AG08395 (cell line): ENCODE measurements at regions not wholly inside any gene's neighbourhood (a gene's known extent, or its start where the extent isn't known, plus 50 kb on each side); places are given as distances from the start of the nearest gene placed in this dataset.

Experiments used
- DNase-seq: peaks from one replicate; pipeline ENCODE4 v3.0.0; 2012; ENCODE audit warnings: mixed read lengths, low spot score

- DNase-seq, result no peak
Observed at GRCh38 chr7:22911889-22912288, 89.2 kb upstream of the TOMM7 start.

DNA sequence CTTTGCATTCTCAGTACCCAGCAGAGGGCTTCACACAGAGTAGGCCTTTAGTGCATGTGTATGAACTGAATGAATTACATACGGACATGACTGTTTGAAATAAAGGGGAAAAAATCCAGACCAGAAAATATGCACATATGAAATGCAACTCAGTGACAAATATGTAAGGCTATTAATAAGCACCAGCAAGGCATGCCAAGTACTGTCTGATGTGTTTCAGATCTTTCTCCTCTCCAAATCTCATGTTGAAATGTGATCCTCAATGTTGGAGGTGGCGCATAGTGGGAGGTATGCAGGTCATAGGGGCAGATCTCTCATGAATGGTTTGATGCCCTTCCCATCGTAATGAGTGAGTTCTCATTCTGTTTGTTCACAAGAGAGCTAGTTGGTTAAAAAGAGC lies 87.3 kb upstream of the TOMM7 start:
- DNase-seq, result no peak

DNA sequence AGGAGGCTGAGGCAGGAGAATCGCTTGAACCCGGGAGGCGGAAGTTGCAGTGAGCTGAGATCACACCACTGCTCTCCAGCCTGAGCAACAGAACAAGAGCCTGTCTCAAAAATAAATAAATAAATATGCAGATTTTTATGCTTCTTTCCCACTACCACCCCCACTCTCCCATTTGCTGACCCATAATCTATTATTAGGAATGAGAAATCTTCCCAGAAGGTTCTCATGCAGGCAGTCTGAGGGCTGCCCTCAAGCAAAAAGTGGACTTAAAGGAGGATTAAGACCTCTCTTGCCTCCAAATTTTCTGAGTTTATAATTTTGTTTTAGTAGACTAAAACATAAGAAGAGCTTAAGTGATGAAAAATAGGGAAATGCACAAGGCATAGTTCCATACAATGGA lies 85.2 kb upstream of the TOMM7 start:
- DNase-seq, result no peak

DNA sequence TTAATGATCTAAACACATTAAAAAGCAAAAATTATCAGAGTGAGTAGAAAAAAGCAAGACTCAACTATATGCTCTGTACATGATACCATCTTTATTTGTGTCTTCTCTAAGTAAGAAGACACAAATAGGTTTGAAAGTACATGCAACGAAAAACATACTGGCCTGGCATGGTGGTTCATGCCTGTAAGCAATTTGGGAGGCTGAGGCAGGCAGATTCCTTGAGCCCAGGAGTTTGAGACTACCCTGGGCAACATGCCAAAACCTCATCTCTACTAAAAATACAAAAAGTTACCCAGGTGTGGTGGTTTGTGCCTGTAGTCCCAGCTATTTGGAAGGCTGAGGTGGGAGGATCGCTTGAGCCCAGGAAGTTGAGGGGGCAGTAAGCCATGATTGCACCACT lies 78.1 kb upstream of the TOMM7 start:
- no peak for DNase-seq

GRCh38 chr7:22900101-22900500 lies 77.5 kb upstream of the TOMM7 start:
- no peak for DNase-seq

GRCh38 chr7:22896917-22897316 lies 74.3 kb upstream of the TOMM7 start:
- DNase-seq, result no peak

DNA sequence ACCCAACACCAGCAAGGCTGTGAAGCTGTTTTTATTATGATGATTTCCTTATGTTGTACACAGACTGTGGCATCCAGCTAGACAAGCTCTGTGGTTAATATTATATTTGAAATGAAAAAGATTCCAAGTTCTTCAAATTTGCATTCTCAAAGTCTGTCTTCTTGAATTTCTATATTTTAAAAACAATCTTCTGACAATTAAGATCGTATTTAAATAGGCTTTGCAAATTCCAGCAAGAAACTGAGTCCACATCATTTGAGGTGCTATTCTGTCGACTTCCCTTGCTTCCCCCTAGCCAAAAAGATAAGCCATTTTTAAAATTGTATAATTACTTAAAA lies 73.1 kb upstream of the TOMM7 start:
- no peak for DNase-seq

GRCh38 chr7:22895140-22895827 lies 72.6 kb upstream of the TOMM7 start:
- peak; percentile 41 for DNase-seq

DNA sequence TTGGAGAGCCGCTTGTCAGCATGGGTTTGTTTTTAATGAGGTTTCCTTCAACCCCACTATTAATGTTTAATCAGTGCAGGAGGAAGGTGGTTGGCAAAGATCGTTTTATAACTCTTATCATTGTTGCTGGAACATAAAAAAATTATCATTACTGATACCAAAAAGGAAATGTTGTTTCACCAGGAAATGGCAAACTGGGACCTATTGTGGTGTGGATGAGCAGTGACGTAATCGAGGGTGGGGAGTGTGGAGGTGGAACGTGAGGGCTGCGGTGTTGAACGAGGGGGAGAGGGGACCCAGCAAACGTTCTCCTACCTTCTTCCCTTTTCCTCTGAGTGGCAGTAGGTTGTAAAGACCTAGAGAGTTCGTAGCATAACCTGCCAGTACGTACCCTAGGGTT lies 71.9 kb upstream of the TOMM7 start:
- DNase-seq, result no peak

DNA sequence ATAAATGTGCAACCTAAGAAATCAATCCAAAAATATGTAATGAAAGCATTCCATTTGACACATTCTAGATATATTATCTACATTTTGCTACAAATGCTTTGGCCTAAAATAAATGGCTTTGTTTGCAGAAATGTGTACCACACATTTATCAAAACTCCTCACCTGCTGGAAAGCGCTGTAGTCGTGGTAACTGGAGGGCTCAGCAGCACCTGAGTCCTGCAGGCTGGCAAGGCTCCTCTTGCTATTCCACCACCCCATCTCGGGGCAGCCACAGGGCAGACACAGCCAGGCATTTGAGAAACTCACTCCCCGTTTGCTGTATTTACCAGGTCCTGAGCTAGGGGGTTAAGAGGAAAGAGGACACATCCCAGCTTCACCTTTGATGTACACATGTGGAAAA lies 68.1 kb upstream of the TOMM7 start:
- no peak for DNase-seq

DNA sequence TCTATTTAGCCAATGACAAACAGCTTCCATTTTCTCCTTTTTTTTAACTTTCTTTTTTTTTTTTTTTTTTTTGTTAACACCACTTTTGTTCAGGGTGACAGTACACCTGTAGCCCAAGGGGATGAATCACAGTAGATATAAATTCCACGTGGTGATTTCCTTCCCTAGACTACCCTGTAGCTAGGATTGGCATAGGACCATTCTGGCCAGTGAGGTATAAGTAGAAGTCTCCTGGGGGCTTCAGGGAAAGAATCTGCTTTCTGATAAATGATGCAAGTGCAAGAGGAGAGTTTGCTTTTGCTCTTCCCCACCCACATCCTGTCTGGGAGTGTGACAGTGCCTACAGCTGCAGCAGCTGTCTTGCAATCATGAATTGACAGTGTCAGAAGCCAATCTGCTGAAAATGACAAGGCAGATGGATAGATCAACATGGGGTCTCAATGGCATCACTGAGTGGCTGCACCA lies 63.2 kb upstream of the TOMM7 start:
- DNase-seq, result no peak

DNA sequence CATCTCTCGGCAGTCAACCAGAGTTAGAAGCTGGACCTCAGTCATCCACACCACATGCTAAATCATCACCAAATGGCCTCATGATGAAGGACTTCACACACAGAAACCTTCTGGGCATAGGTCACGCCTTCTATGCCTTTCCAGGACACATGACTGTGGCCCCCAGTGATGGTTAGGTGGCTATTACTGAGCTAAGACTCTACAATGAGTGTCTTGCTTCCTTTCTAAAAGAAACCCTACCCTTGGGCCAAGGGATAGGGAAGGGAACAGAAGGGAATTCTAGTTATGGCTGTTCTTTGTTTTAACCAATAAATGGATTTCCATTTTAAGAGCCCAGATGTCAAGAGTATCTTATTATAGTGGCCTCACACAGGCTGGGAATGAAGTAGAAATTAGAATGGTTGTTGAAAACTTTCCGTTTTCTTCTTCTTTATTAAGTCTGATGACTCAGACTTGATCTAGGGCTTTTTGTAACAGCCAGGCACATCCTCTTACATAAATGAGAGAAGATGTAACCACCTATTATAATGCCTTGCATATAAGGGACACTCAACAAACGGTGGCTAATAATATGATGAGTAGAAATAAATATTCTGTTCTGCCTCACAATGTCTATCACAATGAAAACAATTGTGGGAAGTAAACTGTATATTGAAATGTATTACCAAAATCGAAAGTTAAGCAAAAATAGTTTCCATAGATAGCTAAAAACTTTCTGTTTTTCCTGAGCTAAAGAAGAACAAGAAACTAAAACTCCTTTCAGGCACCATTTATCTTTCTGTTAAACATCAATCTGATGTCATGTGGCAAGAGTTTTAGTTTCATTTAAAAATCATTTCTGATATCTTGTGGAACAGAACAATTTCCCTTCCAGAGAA lies 62.5 kb upstream of the TOMM7 start:
- DNase-seq, result peak; percentile 37

DNA sequence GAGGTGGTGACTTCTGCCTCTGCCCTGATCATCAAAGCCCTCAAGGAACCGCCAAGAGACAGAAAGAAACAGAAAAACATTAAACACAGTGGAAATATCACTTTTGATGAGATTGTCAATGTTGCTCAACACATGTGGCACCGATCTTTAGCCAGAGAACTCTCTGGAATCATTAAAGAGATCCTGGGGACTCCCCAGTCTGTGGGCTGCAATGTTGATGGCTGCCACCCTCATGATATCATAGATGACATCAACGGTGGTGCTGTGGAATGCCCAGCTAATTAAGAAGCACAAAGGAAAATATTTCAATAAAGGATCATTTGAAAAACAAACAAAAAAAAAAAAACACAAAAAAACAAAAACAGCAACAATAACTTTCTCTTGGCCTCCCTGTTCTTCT lies 59.5 kb upstream of the TOMM7 start:
- DNase-seq, result no peak

DNA sequence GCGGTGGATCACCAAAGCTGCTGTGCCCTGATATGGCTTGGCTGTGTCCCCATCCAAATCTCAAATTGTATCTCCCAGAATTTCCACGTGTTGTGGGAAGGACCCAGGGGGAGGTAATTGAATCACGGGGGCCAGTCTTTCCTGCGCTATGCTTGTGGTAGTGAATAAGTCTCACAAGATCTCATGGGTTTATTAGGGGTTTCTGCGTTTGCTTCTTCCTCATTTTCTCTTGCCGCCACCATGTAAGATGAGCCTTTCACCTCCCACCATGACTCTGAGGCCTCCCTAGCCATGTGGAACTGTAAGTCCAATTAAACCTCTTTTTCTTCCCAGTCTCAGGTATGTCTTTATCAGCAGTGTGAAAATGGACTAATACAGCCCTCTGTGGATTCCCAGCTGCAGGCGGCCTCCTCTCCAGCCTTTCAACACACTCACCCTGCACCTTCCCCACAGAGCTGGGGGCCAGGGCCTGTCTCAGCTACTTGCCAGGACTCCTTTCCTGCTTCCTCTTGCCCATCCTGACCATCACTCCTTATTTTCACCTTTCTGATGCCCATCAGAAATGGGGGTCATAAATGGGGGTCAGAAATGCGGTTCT lies 57.2 kb upstream of the TOMM7 start:
- no peak for DNase-seq

DNA sequence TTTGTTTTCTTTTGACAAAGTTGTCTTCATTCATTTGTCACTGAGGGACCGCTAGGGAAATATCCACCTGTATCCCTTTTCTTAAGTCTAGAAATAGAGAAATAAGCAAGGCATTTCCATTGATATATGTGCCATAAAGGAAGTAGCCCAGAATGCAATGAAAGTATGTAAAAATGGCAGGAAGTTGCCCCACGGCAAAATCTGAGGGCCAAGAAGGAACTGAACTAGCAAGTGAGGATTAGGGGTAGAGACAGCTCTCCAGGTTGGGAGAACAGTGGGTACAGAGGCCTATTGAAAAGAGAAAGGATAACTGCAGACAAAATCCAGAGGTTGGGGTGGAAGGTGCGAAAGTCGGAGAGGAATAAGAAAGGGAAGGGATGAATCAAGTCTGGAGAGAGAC lies 56.6 kb upstream of the TOMM7 start:
- DNase-seq, result no peak

DNA sequence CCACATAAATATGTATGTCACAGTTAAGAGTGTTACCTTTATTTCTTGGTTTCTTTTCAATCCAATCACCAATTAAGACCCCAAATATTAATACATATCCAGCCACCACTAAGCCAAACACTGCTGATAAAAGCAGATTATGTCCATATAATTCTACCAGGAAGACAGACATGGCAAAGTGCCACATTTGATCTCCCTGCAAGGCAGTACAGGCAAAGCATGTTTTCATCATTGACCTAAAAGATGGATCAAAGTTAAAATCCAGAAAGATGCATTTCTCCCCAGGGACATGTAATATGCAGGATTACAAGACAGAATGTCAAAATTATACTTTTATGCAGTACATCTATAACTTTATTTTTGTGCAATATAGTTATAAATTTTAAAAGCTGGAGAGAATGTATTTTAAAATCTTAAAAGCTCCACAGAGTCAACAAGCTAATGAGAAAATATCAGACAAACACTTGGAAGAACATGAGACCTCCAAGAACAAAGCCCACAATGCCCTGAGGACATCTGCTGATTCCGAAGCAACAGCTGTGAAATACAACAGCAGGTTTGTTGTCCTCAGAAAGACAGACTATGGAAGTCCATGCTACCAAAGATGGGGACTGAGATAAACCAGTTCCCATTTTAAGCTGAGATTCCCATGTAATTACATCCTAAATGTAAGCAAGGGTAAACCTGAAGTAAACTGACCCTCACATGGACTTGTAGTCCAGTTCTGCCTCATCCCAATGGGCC lies 54.5 kb upstream of the TOMM7 start:
- DNase-seq, result no peak

- DNase-seq, result no peak
Observed at GRCh38 chr7:22875470-22875869, 52.8 kb upstream of the TOMM7 start.

GRCh38 chr7:22874904-22875303 lies 52.3 kb upstream of the TOMM7 start:
- DNase-seq, result no peak
